Adrenal gland (tissue), 9 donors: ENCODE measurements at regions not wholly inside any gene's neighbourhood (a gene's known extent, or its start where the extent isn't known, plus 50 kb on each side); places are given as distances from the start of the nearest gene placed in this dataset.

Source experiments
- DNase-seq, 7 donors: peaks; one replicate each; pipeline ENCODE4 v3.0.0-alpha.2; 2019 to 2020
- H3K27ac ChIP-seq, 5 donors: fragments of 200-600 bp; sonication (generic) in 4 of 5; 1 replicate in 3 of 5; 2 replicates in 2 of 5; pipeline versions ENCODE4 v1.5.1 to v1.8.0; 2016 to 2020; ENCODE audit warnings: mild to moderate bottlenecking in 1 of 5
- H3K27me3 ChIP-seq: fragments of 200-600 bp; 2 replicates; pipeline ENCODE4 v1.8.0; 2021
- H3K36me3 ChIP-seq, 2 donors: fragments of 200-600 bp; replicated peaks in 1 of 2; 1 replicate in 1 of 2; 2 replicates in 1 of 2; pipeline versions ENCODE4 v1.5.1 to v1.8.0; 2018 to 2022
- H3K4me1 ChIP-seq, 2 donors: fragments of 200-600 bp; replicated peaks in 1 of 2; 1 replicate in 1 of 2; 2 replicates in 1 of 2; pipeline versions ENCODE4 v1.5.1 to v1.8.0; 2018 to 2021
- H3K4me3 ChIP-seq, 4 donors: fragments of 200-600 bp; sonication (generic) in 3 of 4; one replicate each; pipeline ENCODE4 v1.5.1; 2016 to 2018
- H3K9me3 ChIP-seq, 3 donors: fragments of 200-600 bp; sonication (generic) in 1 of 3; replicated peaks in 1 of 3; 1 replicate in 2 of 3; 2 replicates in 1 of 3; pipeline versions ENCODE4 v1.5.1 to v1.8.0; 2016 to 2021
- CTCF ChIP-seq, 6 experiments: fragments of 450-650 bp in 4 of 6; fragments of 200-600 bp in 2 of 6; sonication (generic) in 1 of 6; IDR thresholded peaks; 1 replicate in 5 of 6; 2 replicates in 1 of 6; pipeline versions ENCODE4 v1.5.1 to v1.8.0; 2016 to 2021; ENCODE audit warnings: antibody characterized with exemption in 6 of 6, mild to moderate bottlenecking in 2 of 6, moderate library complexity in 1 of 6
- POLR2A ChIP-seq, 2 donors: fragments of 450-650 bp; IDR thresholded peaks; one replicate each; pipeline ENCODE4 v1.6.1; 2017; ENCODE audit warnings: antibody characterized with exemption in 2 of 2, mild to moderate bottlenecking in 2 of 2, moderate library complexity in 1 of 2
- WGBS, 4 donors: extraction: QIAGEN DNeasy Blood & Tissue Kit in 2 of 4; methylation state at CpG; one replicate each; pipeline versions ENCODE4 v1.1.5 to v1.1.7; 2013 to 2017; 5-methylcytosine and 5-hydroxymethylcytosine counted together
- intact Hi-C, 2 donors: fragments of 100-400 bp; cut with DNase I; formaldehyde crosslinking; loops; one replicate each; pipeline versions ENCODE4 v1.14.1 to v1.15.0; 2022 to 2023
- donor health status: healthy with polysubstance abuse.
- donor health status: Bipolar disorder and iron deficiency.
- donor health status: DM: yes; HTN: yes; CAD: no.
- donor health status: DM: no; HTN: no; CAD: no.
- donor health status: DM: no; HTN: no; CAD: no.

GRCh38 chr10:132115732-132116131 is 50.0 kb downstream of the JAKMIP3 start:
- DNase-seq = peak in 1 of 7 donors; percentile 6
- intact Hi-C loops = no loop called here

GRCh38 chr10:132117146-132117545 is 51.4 kb downstream of the JAKMIP3 start:
- no peaks in the 10 kb centered on the region for H3K9me3 ChIP-seq
- TF ChIP-seq CTCF (IDR thresholded peaks at IDR 0.05) (no peak), POLR2A (IDR thresholded peaks at IDR 0.05) (no peak)
- WGBS, 4 donors = 79 to 87% (median 84%) methylated on average over 17 to 23 of the region's 23 CpGs
- H3K27ac ChIP-seq = no peak overlapping the region
- H3K27me3 ChIP-seq = no peaks in the 10 kb centered on the region
- H3K4me3 ChIP-seq = no peak overlapping the region
- H3K4me1 ChIP-seq = no peaks in the 10 kb centered on the region
- no peaks in the 10 kb centered on the region for H3K36me3 ChIP-seq
- intact Hi-C loops = no loop called here
- no peak for DNase-seq

More at GRCh38 chr10:132115732-132116131, 50.0 kb downstream of the JAKMIP3 start:
- H3K27me3 ChIP-seq = no peaks in the 10 kb centered on the region
- H3K4me1 ChIP-seq = no peaks in the 10 kb centered on the region
- H3K27ac ChIP-seq = no peak overlapping the region
- no peak overlapping the region for H3K4me3 ChIP-seq
- H3K36me3 ChIP-seq = no peaks in the 10 kb centered on the region
- no peak for TF ChIP-seq CTCF (IDR thresholded peaks at IDR 0.05)
- no peak for TF ChIP-seq POLR2A (IDR thresholded peaks at IDR 0.05)
- H3K9me3 ChIP-seq = no peaks in the 10 kb centered on the region
- 69 to 74% (median 71%) methylated on average over 14 to 16 of the region's 16 CpGs for WGBS, 4 donors

- H3K4me3 ChIP-seq = no peak overlapping the region
- H3K9me3 ChIP-seq = no peaks in the 10 kb centered on the region
- TF ChIP-seq POLR2A (IDR thresholded peaks at IDR 0.05) = no peak
- TF ChIP-seq CTCF (IDR thresholded peaks at IDR 0.05) = no peak
- H3K27me3 ChIP-seq = no peaks in the 10 kb centered on the region
- WGBS, 4 donors = 89 to 97% (median 94%) methylated on average over 10 to 21 of the region's 21 CpGs
- no peak for DNase-seq
- H3K36me3 ChIP-seq = no peaks in the 10 kb centered on the region
- H3K4me1 ChIP-seq = no peaks in the 10 kb centered on the region
- H3K27ac ChIP-seq = no peak overlapping the region
- intact Hi-C loops = no loop called here
These were observed 52.0 kb downstream of the JAKMIP3 start for GRCh38 chr10:132117636-132118190.

- H3K9me3 ChIP-seq = no peaks in the 10 kb centered on the region
- H3K27ac ChIP-seq = no peak overlapping the region
- TF ChIP-seq POLR2A (IDR thresholded peaks at IDR 0.05) = no peak
- TF ChIP-seq CTCF (IDR thresholded peaks at IDR 0.05) = no peak
- intact Hi-C loops = no loop called here
- H3K4me3 ChIP-seq = no peak overlapping the region
- no peak for DNase-seq
- no peaks in the 10 kb centered on the region for H3K4me1 ChIP-seq
- H3K27me3 ChIP-seq = no peaks in the 10 kb centered on the region
- WGBS, 4 donors = 82 to 95% (median 91%) methylated on average over 6 to 13 of the region's 13 CpGs
- H3K36me3 ChIP-seq = no peaks in the 10 kb centered on the region
These were observed 52.6 kb downstream of the JAKMIP3 start for GRCh38 chr10:132118366-132118765.
